ENCODE measurements at regions not wholly inside any gene's neighbourhood (a gene's known extent, or its start where the extent isn't known, plus 50 kb on each side); places are given as distances from the start of the nearest gene placed in this dataset.
A peak's percentile ranks its signal among the peaks of the same experiment; 100 is the strongest.
"Not testable (repeated sequence)": the region's sequence is repeated elsewhere in the genome, so short reads cannot be mapped to it uniquely, and the experiment has no call there.

- no peak for DNase-seq (ENCODE audit: low read depth in 1 of 2, low spot score in 1 of 2)
- in situ Hi-C loops (cut with HindIII; ENCODE audit: low pct_unique_long_range_greater_than_20kb, low sequenced_read_pairs), result no loop called here
- TF ChIP-seq JUND (IDR thresholded peaks at IDR 0.05; ENCODE audit: low read depth), result no peak
Measured at GRCh38 chr12:124646385-124647230, 79.2 kb upstream of the NCOR2 start.

- DNase-seq (ENCODE audit: low read depth in 1 of 2, low spot score in 1 of 2), result no peak
- in situ Hi-C loops (cut with HindIII; ENCODE audit: low pct_unique_long_range_greater_than_20kb, low sequenced_read_pairs), result no loop called here
Measured at GRCh38 chr12:124645530-124646244, 78.3 kb upstream of the NCOR2 start.

GRCh38 chr12:124643768-124644167 lies 76.4 kb upstream of the NCOR2 start:
- DNase-seq (ENCODE audit: low read depth in 1 of 2, low spot score in 1 of 2); in situ Hi-C loops (cut with HindIII; ENCODE audit: low pct_unique_long_range_greater_than_20kb, low sequenced_read_pairs): not testable (repeated sequence)

More at GRCh38 chr12:124645530-124646244, 78.3 kb upstream of the NCOR2 start:
- no peak for TF ChIP-seq JUND (IDR thresholded peaks at IDR 0.05; ENCODE audit: low read depth)

GRCh38 chr12:124642105-124642504 lies 74.7 kb upstream of the NCOR2 start:
- in situ Hi-C loops (cut with HindIII; ENCODE audit: low pct_unique_long_range_greater_than_20kb, low sequenced_read_pairs), result no loop called here
- TF ChIP-seq JUND (IDR thresholded peaks at IDR 0.05; ENCODE audit: low read depth), result no peak
- no peak for DNase-seq (ENCODE audit: low read depth in 1 of 2, low spot score in 1 of 2)

- DNase-seq (ENCODE audit: low read depth in 1 of 2, low spot score in 1 of 2), result no peak
Measured at GRCh38 chr12:124641591-124641990, 74.2 kb upstream of the NCOR2 start.

GRCh38 chr12:124640056-124640455 lies 72.6 kb upstream of the NCOR2 start:
- in situ Hi-C loops (cut with HindIII; ENCODE audit: low pct_unique_long_range_greater_than_20kb, low sequenced_read_pairs), result no loop called here
- TF ChIP-seq JUND (IDR thresholded peaks at IDR 0.05; ENCODE audit: low read depth), result no peak
- DNase-seq (ENCODE audit: low read depth in 1 of 2, low spot score in 1 of 2), result no peak

More at GRCh38 chr12:124641591-124641990, 74.2 kb upstream of the NCOR2 start:
- TF ChIP-seq JUND (IDR thresholded peaks at IDR 0.05; ENCODE audit: low read depth), result no peak
- in situ Hi-C loops (cut with HindIII; ENCODE audit: low pct_unique_long_range_greater_than_20kb, low sequenced_read_pairs), result no loop called here

- TF ChIP-seq JUND (IDR thresholded peaks at IDR 0.05; ENCODE audit: low read depth), result no peak
- DNase-seq (ENCODE audit: low read depth in 1 of 2, low spot score in 1 of 2), result no peak
- in situ Hi-C loops (cut with HindIII; ENCODE audit: low pct_unique_long_range_greater_than_20kb, low sequenced_read_pairs), result no loop called here
Measured at GRCh38 chr12:124639122-124639806, 71.9 kb upstream of the NCOR2 start.

GRCh38 chr12:124637581-124637981 lies 70.2 kb upstream of the NCOR2 start:
- in situ Hi-C loops (cut with HindIII; ENCODE audit: low pct_unique_long_range_greater_than_20kb, low sequenced_read_pairs), result no loop called here
- peak in 1 of 2 experiments; percentile 35 for DNase-seq (ENCODE audit: low read depth in 1 of 2, low spot score in 1 of 2)
- TF ChIP-seq JUND (IDR thresholded peaks at IDR 0.05; ENCODE audit: low read depth), result no peak

GRCh38 chr12:124637163-124637562 lies 69.8 kb upstream of the NCOR2 start:
- no peak for TF ChIP-seq JUND (IDR thresholded peaks at IDR 0.05; ENCODE audit: low read depth)

GRCh38 chr12:124636138-124636978 lies 68.9 kb upstream of the NCOR2 start:
- TF ChIP-seq JUND (IDR thresholded peaks at IDR 0.05; ENCODE audit: low read depth), result no peak
- DNase-seq (ENCODE audit: low read depth in 1 of 2, low spot score in 1 of 2), result peak in 1 of 2 experiments; percentile 48
- in situ Hi-C loops (cut with HindIII; ENCODE audit: low pct_unique_long_range_greater_than_20kb, low sequenced_read_pairs), result no loop called here

More at GRCh38 chr12:124637163-124637562, 69.8 kb upstream of the NCOR2 start:
- DNase-seq (ENCODE audit: low read depth in 1 of 2, low spot score in 1 of 2), result no peak
- in situ Hi-C loops (cut with HindIII; ENCODE audit: low pct_unique_long_range_greater_than_20kb, low sequenced_read_pairs), result no loop called here

- TF ChIP-seq JUND (IDR thresholded peaks at IDR 0.05; ENCODE audit: low read depth), result no peak
- in situ Hi-C loops (cut with HindIII; ENCODE audit: low pct_unique_long_range_greater_than_20kb, low sequenced_read_pairs), result no loop called here
- DNase-seq (ENCODE audit: low read depth in 1 of 2, low spot score in 1 of 2), result no peak
Measured at GRCh38 chr12:124635316-124635715, 67.9 kb upstream of the NCOR2 start.
